H1 (cell line): ENCODE measurements at regions not wholly inside any gene's neighbourhood (a gene's known extent, or its start where the extent isn't known, plus 50 kb on each side); places are given as distances from the start of the nearest gene placed in this dataset.

Experiments used
- JUND ChIP-seq: IDR thresholded peaks from 2 replicates; pipeline ENCODE4 v1.6.1; 2011; ENCODE audit warnings: mild to moderate bottlenecking, improper control_type of control experiment, low read length
- SP1 ChIP-seq: IDR thresholded peaks from 2 replicates; pipeline ENCODE4 v1.6.1; 2011; ENCODE audit warnings: low read depth, low read length
- TCF12 ChIP-seq: IDR thresholded peaks from 2 replicates; pipeline ENCODE4 v1.6.1; 2011; ENCODE audit warnings: low read depth, mild to moderate bottlenecking, low read length
- TF ChIP-seq, protein P1 (sequence below): fragments of 300-600 bp; sonication (generic); IDR thresholded peaks from 2 replicates; pipeline ENCODE4 v1.7.1; 2012; ENCODE audit warnings: low read length, moderate library complexity, mild to moderate bottlenecking, inconsistent platforms; ENCODE audit not compliant: insufficient replicate concordance

DNA sequence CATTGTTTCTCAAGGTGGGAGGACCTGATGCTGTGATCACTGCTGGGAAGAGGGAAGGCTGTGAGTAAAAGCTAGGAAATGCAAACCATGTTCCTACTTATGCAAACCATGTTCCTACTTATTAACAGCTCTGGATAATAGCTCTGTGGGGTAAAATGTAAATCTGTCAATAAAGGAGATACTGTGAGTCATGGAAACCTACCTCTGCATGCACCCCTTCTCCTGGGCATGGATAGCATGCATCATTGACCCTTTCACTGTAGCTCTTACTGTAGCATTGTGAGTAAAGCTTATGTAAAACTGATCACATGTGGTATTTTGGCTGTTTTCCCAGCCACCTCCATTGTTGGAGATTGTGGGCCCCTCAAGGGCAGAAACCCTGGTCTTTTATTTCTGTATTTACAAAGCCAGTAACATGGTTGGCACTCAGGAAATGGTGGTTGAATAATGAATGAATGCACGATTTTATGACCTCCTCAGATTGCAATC, 253.7 kb downstream of the GRIN2B start (continued):
- TF ChIP-seq, protein P1, sequence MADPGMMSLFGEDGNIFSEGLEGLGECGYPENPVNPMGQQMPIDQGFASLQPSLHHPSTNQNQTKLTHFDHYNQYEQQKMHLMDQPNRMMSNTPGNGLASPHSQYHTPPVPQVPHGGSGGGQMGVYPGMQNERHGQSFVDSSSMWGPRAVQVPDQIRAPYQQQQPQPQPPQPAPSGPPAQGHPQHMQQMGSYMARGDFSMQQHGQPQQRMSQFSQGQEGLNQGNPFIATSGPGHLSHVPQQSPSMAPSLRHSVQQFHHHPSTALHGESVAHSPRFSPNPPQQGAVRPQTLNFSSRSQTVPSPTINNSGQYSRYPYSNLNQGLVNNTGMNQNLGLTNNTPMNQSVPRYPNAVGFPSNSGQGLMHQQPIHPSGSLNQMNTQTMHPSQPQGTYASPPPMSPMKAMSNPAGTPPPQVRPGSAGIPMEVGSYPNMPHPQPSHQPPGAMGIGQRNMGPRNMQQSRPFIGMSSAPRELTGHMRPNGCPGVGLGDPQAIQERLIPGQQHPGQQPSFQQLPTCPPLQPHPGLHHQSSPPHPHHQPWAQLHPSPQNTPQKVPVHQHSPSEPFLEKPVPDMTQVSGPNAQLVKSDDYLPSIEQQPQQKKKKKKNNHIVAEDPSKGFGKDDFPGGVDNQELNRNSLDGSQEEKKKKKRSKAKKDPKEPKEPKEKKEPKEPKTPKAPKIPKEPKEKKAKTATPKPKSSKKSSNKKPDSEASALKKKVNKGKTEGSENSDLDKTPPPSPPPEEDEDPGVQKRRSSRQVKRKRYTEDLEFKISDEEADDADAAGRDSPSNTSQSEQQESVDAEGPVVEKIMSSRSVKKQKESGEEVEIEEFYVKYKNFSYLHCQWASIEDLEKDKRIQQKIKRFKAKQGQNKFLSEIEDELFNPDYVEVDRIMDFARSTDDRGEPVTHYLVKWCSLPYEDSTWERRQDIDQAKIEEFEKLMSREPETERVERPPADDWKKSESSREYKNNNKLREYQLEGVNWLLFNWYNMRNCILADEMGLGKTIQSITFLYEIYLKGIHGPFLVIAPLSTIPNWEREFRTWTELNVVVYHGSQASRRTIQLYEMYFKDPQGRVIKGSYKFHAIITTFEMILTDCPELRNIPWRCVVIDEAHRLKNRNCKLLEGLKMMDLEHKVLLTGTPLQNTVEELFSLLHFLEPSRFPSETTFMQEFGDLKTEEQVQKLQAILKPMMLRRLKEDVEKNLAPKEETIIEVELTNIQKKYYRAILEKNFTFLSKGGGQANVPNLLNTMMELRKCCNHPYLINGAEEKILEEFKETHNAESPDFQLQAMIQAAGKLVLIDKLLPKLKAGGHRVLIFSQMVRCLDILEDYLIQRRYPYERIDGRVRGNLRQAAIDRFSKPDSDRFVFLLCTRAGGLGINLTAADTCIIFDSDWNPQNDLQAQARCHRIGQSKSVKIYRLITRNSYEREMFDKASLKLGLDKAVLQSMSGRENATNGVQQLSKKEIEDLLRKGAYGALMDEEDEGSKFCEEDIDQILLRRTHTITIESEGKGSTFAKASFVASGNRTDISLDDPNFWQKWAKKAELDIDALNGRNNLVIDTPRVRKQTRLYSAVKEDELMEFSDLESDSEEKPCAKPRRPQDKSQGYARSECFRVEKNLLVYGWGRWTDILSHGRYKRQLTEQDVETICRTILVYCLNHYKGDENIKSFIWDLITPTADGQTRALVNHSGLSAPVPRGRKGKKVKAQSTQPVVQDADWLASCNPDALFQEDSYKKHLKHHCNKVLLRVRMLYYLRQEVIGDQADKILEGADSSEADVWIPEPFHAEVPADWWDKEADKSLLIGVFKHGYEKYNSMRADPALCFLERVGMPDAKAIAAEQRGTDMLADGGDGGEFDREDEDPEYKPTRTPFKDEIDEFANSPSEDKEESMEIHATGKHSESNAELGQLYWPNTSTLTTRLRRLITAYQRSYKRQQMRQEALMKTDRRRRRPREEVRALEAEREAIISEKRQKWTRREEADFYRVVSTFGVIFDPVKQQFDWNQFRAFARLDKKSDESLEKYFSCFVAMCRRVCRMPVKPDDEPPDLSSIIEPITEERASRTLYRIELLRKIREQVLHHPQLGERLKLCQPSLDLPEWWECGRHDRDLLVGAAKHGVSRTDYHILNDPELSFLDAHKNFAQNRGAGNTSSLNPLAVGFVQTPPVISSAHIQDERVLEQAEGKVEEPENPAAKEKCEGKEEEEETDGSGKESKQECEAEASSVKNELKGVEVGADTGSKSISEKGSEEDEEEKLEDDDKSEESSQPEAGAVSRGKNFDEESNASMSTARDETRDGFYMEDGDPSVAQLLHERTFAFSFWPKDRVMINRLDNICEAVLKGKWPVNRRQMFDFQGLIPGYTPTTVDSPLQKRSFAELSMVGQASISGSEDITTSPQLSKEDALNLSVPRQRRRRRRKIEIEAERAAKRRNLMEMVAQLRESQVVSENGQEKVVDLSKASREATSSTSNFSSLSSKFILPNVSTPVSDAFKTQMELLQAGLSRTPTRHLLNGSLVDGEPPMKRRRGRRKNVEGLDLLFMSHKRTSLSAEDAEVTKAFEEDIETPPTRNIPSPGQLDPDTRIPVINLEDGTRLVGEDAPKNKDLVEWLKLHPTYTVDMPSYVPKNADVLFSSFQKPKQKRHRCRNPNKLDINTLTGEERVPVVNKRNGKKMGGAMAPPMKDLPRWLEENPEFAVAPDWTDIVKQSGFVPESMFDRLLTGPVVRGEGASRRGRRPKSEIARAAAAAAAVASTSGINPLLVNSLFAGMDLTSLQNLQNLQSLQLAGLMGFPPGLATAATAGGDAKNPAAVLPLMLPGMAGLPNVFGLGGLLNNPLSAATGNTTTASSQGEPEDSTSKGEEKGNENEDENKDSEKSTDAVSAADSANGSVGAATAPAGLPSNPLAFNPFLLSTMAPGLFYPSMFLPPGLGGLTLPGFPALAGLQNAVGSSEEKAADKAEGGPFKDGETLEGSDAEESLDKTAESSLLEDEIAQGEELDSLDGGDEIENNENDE = no peak
- 0 out of 2 replicates have a peak, but pooled peaks have one; percentile 56 for TF ChIP-seq TCF12
- peak; percentile 26; the same call in 1 of the 2 replicates for TF ChIP-seq JUND
- TF ChIP-seq SP1 = peak; percentile 59; the same call in 1 of the 2 replicates
